ENCODE measurements at regions not wholly inside any gene's neighbourhood (a gene's known extent, or its start where the extent isn't known, plus 50 kb on each side); places are given as distances from the start of the nearest gene placed in this dataset.
"Not testable (repeated sequence)": the region's sequence is repeated elsewhere in the genome, so short reads cannot be mapped to it uniquely, and the experiment has no call there.

DNA sequence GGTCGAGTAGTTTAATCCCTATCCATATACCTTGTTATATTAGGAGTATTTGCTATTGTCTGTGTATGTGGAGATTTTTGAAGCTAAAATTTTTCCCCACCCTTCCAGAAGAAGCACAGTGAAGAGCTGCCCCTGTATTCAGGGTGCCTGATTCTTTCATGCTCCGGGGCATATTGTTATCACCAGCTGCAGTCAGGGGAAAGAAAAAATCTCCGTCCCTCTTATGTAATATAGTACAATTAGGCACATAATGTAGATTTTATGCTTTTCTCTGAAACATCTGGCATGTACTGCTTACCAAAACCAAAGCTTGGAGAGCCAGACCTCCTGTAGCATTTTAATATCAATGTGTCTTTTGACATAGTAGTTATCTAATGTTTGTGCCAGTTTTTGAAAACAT is 214.9 kb upstream of the EDNRB start:
- no peak for DNase-seq

DNA sequence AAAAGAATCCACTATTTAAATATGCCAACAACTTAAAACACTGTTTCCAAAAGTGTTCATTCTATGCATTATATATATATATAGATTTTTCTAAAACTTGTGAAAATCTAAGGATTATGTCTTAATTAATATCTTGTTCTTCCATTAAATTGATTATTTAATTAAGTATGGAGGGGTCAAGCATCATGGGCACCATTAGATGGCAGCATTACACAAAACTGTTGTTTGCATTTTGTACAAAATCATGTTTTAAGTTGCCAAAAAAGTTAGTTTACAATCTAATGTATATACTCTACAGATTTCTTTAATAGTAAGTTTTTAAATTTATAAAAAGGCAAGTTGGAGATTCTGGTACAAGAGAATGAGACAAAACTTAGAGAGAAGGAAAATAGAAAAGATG is 213.2 kb upstream of the EDNRB start:
- DNase-seq = no peak

DNA sequence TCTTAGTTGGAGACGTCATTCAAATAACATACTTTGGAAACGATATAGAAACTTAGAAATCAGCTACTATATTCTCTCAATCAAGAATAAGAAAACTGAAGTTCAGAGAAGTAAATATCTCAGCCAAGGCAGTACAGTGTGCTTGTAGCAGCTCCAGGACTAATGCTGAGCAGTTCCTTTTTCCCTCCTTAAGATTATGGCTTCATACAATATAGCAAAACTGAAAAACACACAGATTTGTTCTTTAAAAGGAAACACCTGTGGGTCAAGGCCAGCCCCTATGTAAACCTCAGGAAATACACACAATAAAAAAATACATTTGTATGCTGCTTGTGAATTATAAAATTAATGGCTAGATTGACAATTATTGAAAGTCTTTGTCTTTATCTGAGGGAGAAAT is 212.7 kb upstream of the EDNRB start:
- no peak for DNase-seq

DNA sequence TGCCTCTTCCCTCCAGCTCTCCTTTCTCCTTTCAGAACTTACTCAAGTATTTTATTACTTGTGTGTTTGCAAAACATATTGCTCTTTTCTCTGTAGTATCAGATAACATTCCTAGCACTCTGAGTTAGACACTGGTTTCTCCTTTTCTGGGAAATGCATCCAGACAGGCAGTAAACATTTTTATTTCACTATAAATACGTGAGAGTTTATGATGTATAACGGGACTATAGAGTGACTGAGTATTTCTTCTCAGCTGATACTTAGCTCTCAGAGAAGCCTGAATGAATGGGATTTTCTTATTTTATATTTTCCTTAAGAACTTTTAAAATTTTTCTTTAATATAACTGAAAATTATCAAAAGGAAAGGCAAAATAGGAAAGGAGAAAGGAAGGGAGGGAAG is 211.2 kb upstream of the EDNRB start:
- DNase-seq = no peak

DNA sequence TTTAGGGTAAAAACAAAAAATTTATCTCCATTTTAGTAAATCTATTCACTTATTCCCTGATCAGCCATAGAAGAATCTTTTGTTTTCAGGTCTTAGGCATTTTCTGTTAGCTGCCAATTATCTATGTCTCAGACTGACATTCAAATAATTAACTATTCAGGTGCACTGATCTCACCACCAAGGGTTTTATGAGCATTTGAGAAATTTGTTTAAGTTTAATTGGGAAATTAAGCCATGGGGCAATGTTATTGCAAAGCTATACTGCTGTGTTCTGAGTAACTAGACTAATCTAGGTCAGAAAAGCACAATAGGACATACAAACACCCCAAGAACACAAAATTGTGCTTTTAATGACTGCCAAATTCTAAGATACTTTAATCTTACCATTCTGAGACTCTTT is 210.7 kb upstream of the EDNRB start:
- no peak for DNase-seq

DNA sequence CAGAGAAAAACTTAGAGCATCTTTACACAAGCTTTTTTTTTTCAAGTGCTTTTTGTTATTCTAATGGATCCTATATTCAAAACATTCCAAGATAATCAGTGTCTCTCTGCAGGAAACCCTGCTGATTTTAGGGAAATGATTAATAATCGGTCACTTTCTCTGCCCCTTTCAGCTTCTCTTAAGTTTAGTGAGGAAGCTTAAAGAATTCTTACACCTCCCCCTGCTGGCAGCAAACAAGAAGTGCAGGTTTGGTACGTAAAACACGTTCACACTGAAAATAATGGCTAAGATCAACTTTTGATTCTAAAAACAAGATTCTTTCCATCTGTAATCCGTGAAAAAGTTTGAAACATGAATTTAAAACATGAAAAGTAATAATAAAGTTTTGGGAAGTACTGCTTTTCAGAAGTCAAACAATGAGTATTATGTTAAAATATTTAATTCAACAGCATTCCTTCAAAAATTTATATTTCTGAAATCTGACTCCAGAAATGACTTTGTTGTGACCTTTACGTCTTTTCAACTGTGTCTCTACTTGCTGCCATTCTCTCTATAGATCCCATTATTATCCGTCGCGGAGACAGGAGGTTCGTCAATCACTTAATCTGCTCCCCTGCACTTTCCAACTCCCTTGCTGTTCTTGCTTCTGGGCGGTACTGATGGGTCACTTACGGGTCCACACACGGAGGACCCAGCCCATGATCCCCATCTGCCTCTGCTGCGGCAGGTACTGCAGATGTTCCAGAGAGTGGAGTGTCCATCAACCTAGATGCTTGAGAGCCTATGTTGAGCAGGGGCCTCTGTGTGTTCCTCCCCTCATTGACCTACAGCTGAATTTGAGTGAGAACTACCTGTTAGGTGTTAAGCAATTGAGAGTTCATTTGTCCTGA is 203.1 kb upstream of the EDNRB start:
- DNase-seq = no peak

DNA sequence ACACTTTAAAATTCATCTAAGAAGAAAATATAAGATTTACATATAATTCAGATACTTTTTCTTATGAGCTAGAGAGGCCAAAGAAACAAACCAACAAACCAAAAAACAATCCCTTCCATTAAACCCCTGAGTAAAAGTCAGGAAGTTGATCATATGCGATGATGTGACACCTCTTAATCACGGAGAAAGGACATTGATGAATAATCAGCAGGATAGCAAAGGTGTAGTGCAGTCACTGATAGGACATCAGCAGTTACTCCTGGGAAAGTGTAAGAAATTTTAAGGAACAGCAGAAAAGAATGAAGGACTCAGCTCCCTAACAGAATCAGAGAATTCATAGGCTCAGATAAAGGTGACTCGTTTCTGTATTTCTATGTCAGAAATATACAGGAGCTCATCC is 202.4 kb upstream of the EDNRB start:
- no peak for DNase-seq

DNA sequence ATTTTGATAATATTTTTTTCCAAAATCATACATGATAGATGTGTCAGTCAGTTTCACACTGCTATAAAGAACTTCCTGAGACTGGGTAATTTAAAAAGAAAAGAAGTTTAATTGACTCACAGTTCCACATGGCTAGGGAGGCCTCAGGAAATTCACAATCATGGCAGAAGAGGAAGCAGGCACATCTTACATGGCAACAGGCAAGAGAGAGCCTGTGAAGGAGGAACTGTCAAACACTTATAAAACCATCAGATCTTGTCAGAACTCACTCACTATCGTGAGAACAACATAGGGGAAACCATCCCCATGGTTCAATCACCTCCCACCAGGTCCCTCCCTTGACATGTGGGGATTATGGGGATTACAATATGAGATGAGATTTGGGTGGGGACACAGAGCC is 201.5 kb upstream of the EDNRB start:
- DNase-seq = not testable (repeated sequence)

DNA sequence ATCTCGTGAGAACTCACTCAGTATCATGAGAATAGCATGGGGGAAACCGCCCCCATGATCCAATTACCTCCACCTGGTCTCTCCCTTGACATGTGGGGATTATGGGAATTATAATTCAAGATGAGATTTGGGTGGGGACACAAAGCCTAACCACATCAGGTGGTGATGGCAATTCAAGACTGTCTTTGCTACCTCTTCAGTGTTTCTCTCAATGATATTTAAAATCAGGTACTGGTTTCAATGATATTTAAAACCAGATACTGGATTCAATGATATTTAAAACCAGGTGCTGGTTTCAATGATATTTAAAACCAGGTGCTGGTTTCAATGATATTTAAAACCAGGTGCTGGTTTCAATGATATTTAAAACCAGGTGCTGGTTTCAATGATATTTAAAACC is 198.4 kb upstream of the EDNRB start:
- not testable (repeated sequence) for DNase-seq

DNA sequence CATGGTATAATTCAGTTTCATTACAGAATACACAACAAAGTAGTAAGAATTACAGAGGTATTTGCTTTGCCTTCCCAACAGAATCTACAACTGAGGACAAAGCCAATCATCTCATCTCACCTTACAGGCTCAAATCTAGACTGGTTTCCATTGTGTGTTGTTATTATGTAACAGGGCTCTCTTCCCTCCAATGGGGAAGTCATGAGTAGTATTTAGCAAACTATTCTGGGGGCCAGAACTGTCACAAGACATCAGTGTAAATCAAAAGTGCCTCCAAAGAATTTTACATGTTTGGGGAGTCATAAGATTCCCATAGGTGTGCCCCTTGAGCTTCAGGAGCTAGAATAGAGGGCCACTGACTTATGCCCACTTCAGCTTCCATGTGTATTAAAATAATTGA is 187.0 kb upstream of the EDNRB start:
- DNase-seq = no peak

DNA sequence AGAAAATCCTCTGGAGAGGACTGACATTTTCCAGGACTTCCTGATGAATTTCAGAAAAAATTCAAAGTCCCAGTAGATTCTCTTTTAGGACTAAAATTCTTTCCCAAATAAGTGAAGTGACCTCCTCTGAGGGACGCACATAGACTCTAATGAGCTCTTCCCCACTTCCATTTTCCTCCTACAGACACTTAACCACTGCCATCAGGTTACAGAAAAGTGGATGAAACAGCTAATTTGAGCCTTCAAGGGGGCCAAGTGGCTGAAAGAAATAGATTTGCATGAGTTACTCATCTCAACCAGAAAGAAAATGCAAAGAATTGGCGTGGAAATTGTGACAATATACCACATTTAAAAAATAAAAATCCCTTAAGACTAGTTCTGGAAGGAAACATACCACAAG is 185.3 kb upstream of the EDNRB start:
- no peak for DNase-seq

DNA sequence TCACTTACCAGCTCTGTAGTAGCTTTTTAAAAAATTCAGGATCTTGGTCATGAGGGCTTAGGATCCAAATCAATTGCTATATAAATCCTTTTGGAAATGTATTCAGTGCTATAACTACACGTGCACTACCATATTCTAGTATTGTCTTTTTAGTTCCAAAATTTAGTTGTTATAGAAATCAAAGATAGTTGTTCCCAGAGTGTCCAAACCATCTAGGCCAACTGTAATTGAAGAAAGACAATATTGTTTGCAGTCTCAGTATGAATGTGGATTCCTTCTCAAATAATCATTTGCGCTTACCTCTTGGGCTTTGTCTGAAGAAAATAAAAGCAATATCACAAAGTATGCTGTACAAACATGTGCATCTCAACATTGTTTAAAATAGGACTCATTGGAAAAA is 184.1 kb upstream of the EDNRB start:
- no peak for DNase-seq

DNA sequence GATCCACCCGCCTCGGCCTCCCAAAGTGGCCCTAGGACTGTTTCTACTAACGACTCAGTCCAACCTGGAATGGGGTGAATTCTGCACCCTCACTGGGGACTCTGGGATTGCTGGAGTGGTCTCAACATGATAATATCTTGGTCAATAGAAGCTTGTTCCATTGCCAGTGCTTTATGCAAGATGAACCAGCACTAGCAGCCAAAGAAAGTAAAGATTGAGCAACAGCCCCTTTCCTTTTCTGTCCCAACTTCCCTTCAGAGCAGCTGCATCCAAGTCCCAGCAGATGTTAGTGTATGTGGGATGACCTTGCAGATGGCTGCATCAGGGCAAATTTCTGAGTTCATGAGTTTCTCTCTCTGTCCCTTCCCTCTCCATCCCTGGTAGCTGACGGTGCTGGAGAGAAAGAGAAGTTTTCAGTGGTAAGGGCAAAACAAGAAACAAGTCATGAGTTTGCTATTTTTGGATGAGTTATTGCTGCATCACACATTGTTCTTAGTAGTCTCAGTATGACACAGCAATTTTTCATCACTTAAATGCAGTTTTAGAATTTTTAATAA is 183.6 kb upstream of the EDNRB start:
- no peak for DNase-seq

DNA sequence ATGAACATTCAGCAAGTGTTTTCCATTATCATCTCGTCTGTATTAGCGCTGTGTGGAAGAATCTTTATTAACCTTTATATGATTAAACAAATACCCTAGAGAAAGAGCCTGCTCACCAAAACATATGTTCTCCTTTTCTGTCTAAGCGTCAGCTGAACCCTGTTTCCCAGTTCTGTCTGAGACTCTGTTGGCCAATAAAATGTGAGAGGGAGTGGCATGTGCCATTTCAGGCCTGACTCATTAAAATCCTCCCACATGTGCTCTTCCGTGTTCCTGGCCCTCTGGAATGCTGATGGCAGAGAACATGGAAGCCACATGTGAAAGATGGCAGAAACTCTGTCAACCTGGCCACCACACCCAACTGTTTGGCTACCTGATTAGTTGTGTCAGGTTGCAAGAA is 181.9 kb upstream of the EDNRB start:
- DNase-seq = no peak

DNA sequence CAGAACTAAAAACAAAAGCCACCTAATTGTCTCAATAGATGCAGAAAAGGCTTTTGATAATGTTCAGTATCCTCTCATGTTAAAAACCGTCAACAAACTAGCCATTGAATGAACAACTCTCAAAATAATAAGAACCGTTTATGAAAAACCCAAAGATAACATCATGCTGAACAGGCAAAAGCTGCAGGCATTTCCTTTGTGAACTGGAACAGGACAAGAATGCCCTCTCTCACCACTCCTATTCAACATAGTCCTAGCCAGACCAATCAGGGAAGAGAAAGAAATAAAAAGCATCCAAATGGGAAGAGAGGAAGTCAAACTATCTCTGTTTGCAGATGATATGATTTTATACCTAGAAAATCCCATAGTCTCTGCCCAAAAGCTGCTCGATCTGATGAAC is 179.6 kb upstream of the EDNRB start:
- no peak for DNase-seq

DNA sequence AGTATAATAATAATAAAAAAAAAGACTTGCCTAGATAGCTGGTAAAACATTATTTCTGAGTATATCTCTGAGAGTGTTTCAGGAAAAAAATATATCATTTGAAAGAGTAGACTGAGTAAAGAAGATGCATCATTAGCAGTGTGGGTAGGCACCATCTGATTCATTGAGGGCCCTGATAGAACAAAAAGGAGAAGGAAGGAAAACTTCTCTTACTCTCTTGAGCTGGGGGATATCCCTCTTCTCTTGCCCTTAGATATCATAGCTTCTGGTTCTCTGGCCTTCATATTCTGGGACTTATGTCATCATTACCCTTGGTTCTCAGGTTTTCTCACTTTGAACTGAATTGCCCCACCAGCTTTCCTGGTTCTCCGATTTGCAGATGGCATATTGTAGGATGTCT is 177.6 kb upstream of the EDNRB start:
- DNase-seq = no peak

DNA sequence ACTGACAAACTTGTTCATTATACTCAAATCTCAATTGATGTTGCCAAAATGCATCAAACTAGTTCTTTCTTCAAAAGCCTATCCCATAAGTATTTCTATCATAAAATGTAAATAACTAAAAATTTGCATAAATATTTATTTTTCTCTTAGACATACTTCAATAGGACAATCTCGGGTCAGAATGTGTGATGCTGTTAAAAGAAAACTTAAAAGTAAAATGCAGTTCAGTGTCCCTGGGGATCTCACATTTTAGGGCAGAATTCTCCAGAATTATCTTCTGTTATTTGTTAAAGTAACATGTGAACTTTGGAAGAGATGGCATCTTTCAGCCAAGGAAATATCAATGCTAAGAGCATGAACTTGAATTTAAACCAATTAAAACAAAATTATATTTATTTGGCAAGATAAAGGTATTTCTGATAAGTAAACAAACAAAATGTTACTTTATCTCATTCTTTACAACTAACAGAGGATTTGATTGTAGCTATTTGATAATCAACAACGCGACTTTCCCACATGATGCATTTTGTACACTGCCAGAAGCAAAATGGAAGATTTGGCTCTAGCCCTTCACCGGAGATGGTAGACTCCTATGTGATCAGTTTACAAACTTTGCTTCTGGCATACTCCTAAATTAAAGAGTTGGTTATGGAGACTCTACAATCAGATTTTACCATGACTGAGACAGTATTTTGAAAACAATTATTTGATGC is 169.5 kb upstream of the EDNRB start:
- no peak for DNase-seq

DNA sequence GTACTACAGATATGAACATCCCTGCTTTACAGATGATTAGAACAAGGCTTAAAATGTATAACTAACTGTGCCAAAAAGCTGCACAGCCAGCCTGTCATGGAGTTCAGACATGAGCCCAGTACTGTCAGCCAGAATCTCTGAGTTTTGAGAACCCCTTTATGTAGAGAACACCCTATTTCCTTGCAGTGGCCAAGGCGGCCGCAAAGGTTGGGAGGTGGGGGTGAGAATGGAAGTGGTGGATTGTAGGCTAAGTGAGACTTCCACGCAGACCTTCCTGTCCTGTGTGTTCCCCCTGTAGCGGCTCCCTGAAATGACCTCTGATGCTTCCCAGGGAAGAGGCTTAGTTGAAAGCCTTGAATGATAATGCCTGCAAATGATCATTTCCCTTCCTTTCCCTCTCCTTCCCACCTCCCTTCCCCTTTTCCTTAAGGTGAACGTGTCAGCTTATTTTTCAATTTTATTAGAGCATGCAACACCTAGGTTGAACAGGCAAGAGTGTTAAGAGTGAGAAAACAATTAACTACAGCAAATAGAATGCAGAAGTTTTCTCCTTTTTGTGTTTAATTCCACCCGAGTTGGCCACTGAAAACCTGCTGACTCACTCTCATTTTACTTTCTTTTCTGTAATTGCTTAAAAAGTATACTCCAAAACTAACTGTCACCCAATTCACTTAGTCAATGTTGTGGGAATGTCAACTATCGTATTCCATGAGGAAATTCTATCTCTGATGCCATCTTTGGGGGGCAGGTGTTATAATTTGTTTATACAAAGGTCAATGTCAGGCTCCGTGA is 167.0 kb upstream of the EDNRB start:
- no peak for DNase-seq

DNA sequence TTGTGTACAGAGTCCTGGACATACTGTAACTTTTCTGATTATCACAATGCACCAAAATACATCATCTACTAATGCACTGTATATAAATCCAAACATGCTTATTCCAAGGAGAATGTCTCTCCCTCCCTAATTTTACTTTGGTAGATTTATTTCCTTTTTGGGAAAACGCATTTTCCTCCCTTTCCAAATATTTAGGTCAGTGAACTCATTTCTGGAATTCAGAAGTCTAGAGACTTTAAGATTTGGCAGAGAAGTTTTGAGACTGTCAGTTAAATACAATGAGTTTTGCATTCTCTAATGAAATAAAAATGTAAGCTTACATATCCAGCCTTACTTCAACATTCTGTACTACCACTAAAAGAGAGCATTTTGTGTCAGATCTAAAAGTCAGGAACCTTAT is 165.8 kb upstream of the EDNRB start:
- DNase-seq = no peak

DNA sequence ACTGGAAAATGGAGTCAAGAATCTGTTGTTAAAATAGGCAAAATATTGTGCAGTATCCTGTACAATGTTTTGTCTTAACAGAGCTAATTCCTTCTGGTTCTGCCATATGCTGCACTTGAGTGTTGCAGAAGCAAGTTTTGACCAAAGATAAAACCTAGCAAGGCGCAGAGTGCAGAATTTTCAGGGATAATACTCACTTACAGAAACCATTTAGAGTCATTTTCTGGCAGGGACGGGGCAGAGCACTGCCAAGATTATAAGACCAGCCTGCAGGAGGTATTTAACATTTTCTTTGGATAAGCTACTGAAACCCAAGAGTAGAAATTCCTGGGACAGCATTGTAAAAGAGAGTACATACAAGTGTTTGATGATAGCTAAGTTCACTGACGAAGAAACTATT is 159.5 kb upstream of the EDNRB start:
- no peak for DNase-seq

DNA sequence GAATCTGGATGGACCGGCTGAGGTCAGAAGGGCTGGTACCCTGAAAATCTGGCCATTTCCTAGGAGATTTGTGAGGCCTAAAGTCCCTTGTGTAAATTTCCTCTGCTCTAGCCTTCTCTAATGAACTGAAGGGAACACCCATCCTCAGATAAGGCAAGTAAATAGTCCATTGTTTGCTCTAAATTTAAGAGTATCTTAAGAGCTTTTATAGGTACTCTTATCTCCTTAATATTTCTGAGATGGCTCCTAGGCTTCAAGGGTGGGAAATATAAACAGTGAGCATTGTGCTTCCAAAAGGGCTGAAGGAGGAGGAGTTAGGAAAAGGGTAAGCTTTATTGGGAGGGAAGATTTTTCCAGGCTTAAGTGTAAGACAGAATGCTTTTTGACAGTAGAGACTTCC is 148.7 kb upstream of the EDNRB start:
- no peak for DNase-seq

DNA sequence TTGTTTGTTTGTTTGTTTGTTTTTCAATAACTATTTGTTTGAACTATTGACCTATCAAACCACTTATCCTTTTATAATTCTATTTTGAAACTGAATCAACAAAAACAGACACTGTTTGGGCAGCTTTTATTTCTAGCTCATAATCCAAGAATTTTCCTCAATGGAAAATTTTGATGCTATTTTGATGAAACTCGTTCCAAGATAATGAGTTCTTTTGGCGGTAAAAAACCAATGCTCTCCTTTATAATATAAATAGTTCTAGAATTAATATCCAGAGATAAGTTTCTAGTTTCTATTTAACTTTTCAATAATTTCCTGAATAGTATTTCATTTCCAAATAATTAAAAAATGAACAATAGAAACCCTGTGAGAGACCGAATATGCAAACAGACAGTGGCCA is 146.5 kb upstream of the EDNRB start:
- no peak for DNase-seq

DNA sequence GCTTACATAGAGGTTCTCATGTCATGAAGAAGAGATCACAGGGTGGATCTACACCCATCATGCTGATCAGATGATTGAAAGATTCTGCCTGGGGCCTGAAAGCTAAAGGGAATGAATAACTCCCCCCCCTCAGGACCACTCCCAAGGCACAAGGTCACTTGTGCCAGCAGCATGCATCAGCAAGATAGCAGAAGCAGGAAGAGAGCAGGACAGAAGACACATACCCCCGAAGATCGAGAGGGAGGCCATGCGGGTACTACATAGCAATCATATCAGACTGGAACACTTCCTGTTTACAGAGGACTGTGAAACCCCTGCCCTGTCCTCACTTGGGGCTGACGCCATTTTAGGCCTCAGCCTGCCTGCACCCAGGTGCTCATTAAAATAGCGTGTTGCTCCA is 143.2 kb upstream of the EDNRB start:
- no peak for DNase-seq

DNA sequence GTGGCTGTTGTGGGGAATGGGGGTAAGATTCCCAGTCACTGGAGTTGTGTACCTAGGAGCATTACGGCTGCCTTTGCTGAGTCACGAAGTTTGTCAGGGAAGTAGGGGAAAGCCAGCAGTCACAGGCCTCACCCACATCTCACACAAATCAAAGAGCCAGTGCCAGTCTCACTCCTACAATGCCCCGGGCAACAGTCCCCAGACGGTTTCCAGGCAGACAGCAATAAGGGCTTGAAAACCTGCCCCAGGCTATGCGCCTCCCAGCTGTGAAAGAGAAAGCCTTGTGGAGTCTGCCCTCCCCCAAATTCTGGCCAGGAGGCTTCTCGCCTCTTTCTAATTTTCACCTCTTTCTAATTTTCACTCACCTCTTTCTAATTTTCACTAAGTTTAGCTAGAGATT is 142.3 kb upstream of the EDNRB start:
- no peak for DNase-seq

All from activated T-cell treated with anti-CD3 and anti-CD28 coated beads, Interleukin-2, amount 50 U/mL, for 1 hour (primary cell).